ENCODE measurements at regions not wholly inside any gene's neighbourhood (a gene's known extent, or its start where the extent isn't known, plus 50 kb on each side); places are given as distances from the start of the nearest gene placed in this dataset.

GRCh38 chr3:70531063-70531657 is 218.7 kb upstream of the MDFIC2 start:
- Histone ChIP-seq H3K27me3 (ENCODE audit: insufficient read depth, low read depth) (no peaks in the 10 kb centered on the region), H3K36me3 (ENCODE audit: insufficient read depth) (no peaks in the 10 kb centered on the region), H3K4me1 (ENCODE audit: low read depth, poor library complexity, severe bottlenecking) (no peaks in the 10 kb centered on the region), H3K4me3 (IDR thresholded peaks at IDR 0.05; ENCODE audit: insufficient read depth, low read depth, low read length) (no peak overlapping the region), H3K27ac (no peak overlapping the region), H3K4me2 (no peak overlapping the region), H3K9ac (no peak overlapping the region), H3K79me2 (ENCODE audit: insufficient read depth, low read depth) (no peaks in the 10 kb centered on the region), H2AFZ (ENCODE audit: low read depth) (no peak overlapping the region), H4K20me1 (ENCODE audit: insufficient read depth) (no peaks in the 10 kb centered on the region)
- peak; percentile 62 for TF ChIP-seq CTCF (conservative IDR thresholded peaks at IDR 0.05; ENCODE audit: low read depth, low read length)

DNA sequence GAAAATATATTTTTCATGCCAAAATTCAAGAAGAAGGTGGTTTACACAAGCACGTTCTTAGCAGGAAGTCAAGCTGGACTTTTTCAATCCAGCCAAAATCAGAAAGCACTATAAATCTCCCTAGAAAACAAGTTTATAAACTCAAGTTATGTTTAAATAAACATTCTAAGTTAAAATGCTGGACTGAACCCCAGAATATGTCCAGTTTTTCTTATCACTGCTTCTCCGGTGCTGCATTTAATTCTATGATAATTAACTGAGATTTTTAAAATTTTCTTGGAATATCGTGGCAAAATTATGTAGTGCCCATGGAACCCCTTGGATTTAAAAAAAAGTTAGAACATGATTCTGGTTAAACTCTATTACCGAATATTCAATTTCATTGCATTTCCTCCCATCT is 218.2 kb upstream of the MDFIC2 start:
- Histone ChIP-seq H2AFZ (ENCODE audit: low read depth) (no peak overlapping the region), H3K4me1 (ENCODE audit: low read depth, poor library complexity, severe bottlenecking) (no peaks in the 10 kb centered on the region), H3K4me2 (no peak overlapping the region), H3K27ac (no peak overlapping the region), H3K4me3 (IDR thresholded peaks at IDR 0.05; ENCODE audit: insufficient read depth, low read depth, low read length) (no peak overlapping the region), H3K36me3 (ENCODE audit: insufficient read depth) (no peaks in the 10 kb centered on the region), H3K9ac (no peak overlapping the region), H3K79me2 (ENCODE audit: insufficient read depth, low read depth) (no peaks in the 10 kb centered on the region), H4K20me1 (ENCODE audit: insufficient read depth) (no peaks in the 10 kb centered on the region), H3K27me3 (ENCODE audit: insufficient read depth, low read depth) (no peaks in the 10 kb centered on the region)
- no peak for TF ChIP-seq CTCF (conservative IDR thresholded peaks at IDR 0.05; ENCODE audit: low read depth, low read length)

DNA sequence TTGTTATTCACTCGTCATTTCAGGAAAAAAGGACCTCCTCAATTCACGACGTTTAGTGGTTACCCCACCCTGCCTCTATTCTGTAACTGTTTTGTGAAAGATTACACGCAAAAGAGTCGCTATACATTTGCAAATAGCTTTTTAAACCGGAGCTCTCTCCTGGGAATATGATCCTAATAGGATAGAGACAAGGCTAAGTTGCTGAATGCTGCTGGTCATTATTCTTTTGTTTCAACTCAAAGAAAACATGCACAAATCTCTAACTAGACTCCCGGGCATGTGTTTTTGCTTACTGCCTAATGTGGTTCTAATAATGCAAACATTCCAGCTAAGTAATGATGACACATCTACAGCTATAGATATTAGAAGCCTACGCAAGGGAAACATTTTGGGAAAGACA is 214.6 kb upstream of the MDFIC2 start:
- Histone ChIP-seq H3K36me3 (ENCODE audit: insufficient read depth) (no peaks in the 10 kb centered on the region), H3K9ac (no peak overlapping the region), H2AFZ (ENCODE audit: low read depth) (no peak overlapping the region), H3K79me2 (ENCODE audit: insufficient read depth, low read depth) (no peaks in the 10 kb centered on the region), H3K4me3 (IDR thresholded peaks at IDR 0.05; ENCODE audit: insufficient read depth, low read depth, low read length) (no peak overlapping the region), H3K27me3 (ENCODE audit: insufficient read depth, low read depth) (no peaks in the 10 kb centered on the region), H3K4me1 (ENCODE audit: low read depth, poor library complexity, severe bottlenecking) (no peaks in the 10 kb centered on the region), H3K27ac (no peak overlapping the region), H4K20me1 (ENCODE audit: insufficient read depth) (no peaks in the 10 kb centered on the region), H3K4me2 (no peak overlapping the region)
- TF ChIP-seq CTCF (conservative IDR thresholded peaks at IDR 0.05; ENCODE audit: low read depth, low read length), result no peak

GRCh38 chr3:70519913-70520659 is 207.6 kb upstream of the MDFIC2 start:
- H3K27ac ChIP-seq, result no peak overlapping the region
- H3K27me3 ChIP-seq (ENCODE audit: insufficient read depth, low read depth), result no peaks in the 10 kb centered on the region
- no peaks in the 10 kb centered on the region for H4K20me1 ChIP-seq (ENCODE audit: insufficient read depth)
- TF ChIP-seq CTCF (conservative IDR thresholded peaks at IDR 0.05; ENCODE audit: low read depth, low read length), result no peak
- H3K4me1 ChIP-seq (ENCODE audit: low read depth, poor library complexity, severe bottlenecking), result no peaks in the 10 kb centered on the region
- H2AFZ ChIP-seq (ENCODE audit: low read depth), result no peak overlapping the region
- H3K79me2 ChIP-seq (ENCODE audit: insufficient read depth, low read depth), result no peaks in the 10 kb centered on the region
- H3K4me3 ChIP-seq (IDR thresholded peaks at IDR 0.05; ENCODE audit: insufficient read depth, low read depth, low read length), result no peak overlapping the region
- H3K36me3 ChIP-seq (ENCODE audit: insufficient read depth), result no peaks in the 10 kb centered on the region
- no peak overlapping the region for H3K9ac ChIP-seq
- no peak overlapping the region for H3K4me2 ChIP-seq
